Stimulated activated CD4-positive, alpha-beta T cell treated with anti-CD3 and anti-CD28 coated beads, Interleukin-2, amount 100 ng/mL, for 24 hours (primary cell): ENCODE measurements at regions not wholly inside any gene's neighbourhood (a gene's known extent, or its start where the extent isn't known, plus 50 kb on each side); places are given as distances from the start of the nearest gene placed in this dataset.
"Not testable (repeated sequence)": the region's sequence is repeated elsewhere in the genome, so short reads cannot be mapped to it uniquely, and the experiment has no call there.

Experiments
- DNase-seq, 2 donors: peaks; one replicate each; pipeline ENCODE4 v3.0.0-alpha.2; 2020

- DNase-seq, result no peak
Measured at GRCh38 chr1:79501153-79501552, 494.6 kb upstream of the ADGRL4 start.

DNA sequence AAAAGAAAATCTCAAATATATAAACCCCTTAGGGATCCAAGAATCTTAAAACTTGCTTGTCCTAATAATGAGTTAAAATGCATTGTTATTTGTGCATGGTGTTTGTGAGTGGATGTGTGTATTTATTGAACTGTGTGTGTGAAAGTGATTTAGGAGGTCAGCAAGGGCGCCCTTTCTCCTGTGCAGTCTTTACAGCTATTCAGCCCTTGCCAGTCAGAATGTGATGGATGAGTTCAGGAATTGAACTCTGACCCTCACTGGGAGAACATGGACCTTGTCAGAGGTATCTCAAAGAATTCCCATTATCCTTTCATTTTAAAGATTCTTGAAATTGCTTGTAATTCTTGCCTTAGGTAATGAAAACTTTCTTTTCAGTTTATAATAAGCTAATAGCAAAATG lies 493.0 kb upstream of the ADGRL4 start:
- DNase-seq, result no peak

GRCh38 chr1:79497193-79497773 lies 490.8 kb upstream of the ADGRL4 start:
- DNase-seq, result no peak

GRCh38 chr1:79496129-79496528 lies 489.6 kb upstream of the ADGRL4 start:
- DNase-seq, result no peak

DNA sequence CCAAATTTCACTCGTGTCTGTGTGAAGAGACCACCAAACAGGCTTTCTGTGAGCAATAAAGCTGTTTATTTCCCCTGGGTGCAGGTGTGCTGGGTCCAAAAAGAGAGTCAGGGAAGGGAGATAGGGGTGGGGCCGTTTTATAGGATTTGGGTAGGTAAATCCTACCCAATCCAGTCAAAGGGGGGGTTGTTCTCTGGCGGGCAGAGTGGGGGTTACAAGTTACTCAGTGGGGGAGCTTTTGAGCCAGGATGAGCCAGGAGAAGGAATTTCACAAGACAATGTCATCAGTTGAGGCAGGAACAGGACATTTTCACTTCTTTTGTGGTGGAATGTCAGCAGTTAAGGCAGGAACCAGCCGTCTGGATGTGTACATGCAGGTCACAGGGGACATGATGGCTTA lies 487.2 kb upstream of the ADGRL4 start:
- not testable (repeated sequence) for DNase-seq

GRCh38 chr1:79488572-79489121 lies 482.1 kb upstream of the ADGRL4 start:
- DNase-seq, result not testable (repeated sequence)

DNA sequence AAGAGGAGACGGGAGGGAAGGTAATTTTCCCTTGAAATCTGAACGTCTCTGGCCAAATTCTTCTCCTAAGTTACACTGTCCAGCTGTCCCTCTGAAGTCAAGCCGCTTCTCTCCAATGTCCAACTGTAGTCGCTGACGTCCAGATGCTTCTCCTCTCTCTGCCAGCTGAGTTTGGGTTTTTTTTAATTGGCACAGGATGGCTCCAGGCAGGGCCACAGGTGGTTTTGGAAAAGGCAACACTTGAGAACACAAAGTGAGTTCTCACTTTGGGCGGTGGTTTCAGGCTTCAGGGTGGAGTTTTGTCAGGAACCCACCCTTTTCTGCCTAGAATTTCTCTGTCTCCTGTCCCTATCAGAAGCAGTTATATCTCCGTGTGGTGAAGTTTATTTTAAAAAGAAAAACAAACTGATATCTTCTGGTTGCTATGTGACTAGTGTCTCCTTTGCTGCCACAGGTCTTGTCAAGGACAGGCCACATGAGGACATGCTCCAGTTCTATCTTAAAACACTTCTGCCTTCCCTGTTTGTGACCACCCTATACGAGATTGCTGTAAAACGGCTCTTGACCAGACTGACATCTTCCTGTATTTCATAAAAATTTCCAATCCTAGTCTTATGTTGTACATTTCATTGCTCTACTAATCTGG lies 472.3 kb upstream of the ADGRL4 start:
- DNase-seq, result no peak

DNA sequence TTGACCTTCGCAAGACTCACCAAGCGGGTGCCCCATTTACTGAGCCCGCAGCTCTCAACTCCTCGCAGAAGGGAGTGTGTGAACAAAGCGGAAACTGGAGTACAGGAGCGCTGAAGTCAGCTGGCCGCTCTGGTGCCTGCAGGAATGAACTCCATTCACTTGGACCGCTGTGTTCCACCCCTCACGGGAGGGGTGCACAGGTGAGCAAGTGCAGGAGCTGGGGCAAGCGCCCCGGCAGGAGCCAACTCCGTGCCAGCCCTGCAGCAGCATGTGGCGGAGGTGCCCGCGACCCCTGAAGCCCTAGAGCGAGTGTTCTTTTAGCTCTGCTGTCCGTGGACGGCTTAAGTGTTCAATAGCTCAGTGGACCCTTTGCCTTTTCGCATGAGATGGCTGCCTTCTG lies 471.6 kb upstream of the ADGRL4 start:
- DNase-seq, result no peak

GRCh38 chr1:79472067-79472656 lies 465.6 kb upstream of the ADGRL4 start:
- DNase-seq, result no peak

DNA sequence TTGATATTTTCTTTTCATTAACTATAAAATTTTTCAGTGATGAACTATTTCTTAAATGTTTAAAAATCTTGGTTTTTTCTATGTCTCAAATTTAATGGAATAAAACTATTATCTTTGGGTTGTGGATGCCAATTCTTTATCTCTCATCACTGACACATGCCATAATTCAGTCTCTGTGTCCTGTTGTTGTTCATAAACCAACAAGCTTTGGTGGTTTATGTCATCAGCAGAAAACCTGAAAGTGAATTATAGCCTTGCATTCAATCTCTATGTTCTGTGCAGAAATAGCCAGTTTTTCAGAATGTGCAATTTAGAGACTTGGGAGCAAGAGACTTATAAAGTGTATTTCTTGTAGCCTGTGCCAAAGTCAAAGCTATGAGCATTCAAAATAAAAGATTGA lies 462.6 kb upstream of the ADGRL4 start:
- DNase-seq, result no peak

GRCh38 chr1:79460773-79461436 lies 454.4 kb upstream of the ADGRL4 start:
- DNase-seq, result no peak

DNA sequence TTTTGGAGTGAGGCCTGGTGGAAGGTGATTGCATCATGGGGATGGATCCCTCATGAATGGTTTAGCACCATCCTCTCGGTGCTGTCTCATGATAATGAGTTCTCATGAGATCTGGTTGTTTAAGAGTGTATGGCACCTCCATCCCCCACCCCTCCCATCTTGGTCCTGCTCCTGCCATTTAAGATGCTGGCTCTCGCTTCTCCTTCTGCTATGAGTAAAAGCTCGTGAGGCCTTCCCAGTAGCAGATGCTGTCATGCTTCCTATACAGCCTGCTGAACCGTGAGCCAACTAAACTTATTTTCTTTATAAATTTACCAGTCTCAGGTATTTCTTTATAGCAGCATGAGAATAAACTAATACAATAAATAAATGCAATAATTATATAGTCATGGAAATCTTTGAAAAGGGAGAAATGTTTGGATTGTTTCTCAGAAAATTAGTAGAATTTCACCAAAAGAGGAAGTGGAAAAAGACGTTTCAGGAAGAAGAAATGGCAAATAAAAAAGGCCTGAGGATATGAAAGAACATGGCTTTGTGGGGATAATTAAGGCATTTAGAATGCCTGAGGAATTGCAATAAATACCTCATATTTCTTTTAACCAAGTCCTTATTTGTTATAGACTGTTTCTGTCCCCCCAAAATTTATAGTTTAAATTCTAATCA lies 451.2 kb upstream of the ADGRL4 start:
- DNase-seq, result no peak

GRCh38 chr1:79448426-79448825 lies 441.9 kb upstream of the ADGRL4 start:
- no peak for DNase-seq

DNA sequence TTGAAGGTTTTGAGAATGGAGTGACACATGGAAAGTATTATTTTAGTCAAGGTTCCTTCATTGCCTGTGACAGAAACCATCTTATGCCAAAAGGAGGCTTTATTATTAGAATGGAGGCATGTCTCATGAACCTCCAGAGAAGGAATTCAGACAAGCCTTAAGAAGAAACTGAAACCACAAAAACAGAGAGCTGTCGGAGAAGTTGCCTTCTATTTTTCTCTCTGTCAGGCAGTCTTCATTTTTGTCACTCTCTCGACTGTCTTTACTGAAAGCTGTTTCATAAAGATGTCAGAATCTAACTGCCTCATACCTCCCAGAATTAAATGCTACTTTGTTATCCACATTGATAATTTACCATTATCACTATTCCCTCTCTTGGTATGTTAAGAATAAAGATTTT lies 434.7 kb upstream of the ADGRL4 start:
- DNase-seq, result no peak

- no peak for DNase-seq
Measured at GRCh38 chr1:79437540-79437939, 431.0 kb upstream of the ADGRL4 start.

- DNase-seq, result no peak
Measured at GRCh38 chr1:79431340-79431739, 424.8 kb upstream of the ADGRL4 start.

DNA sequence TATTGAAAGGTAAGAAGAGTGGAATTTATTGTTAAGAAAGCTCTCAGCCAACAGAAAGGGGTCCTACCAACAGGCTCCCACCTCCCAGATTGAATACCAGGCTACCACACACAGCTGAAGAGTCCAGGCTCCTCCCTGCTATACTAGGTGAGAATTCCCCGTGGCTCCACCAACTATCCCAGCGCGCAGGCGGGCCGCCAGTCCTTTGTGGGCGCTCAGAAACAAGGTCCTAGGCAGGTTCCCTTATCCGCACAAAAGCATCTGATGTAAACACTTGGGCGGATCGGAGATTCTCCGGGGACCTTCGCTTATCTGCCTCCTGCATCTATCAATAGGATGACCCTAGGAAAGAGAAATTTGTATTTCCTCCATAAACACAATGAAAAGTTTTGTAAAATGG lies 423.9 kb upstream of the ADGRL4 start:
- DNase-seq, result no peak

- DNase-seq, result no peak
Measured at GRCh38 chr1:79422726-79423125, 416.2 kb upstream of the ADGRL4 start.

- DNase-seq, result no peak
Measured at GRCh38 chr1:79398501-79398900, 392.0 kb upstream of the ADGRL4 start.

DNA sequence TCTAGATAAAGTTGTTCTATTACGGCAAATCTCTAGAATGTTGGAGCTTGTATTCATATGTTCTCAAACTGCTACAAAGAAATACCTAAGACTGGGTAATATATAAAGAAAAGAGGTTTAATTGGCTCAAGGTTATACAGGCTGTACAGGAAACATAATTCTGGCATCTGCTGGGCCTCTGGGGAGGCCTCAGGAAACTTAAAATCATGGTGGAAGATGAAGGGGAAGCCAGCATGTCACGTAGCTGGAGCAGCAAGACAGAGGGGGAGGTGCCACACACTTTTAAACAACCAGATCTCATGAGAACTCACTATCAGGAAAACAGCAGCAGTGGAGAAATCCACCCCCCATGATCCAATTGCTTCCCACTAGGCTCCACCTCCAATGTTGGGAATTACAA lies 390.4 kb upstream of the ADGRL4 start:
- no peak for DNase-seq

DNA sequence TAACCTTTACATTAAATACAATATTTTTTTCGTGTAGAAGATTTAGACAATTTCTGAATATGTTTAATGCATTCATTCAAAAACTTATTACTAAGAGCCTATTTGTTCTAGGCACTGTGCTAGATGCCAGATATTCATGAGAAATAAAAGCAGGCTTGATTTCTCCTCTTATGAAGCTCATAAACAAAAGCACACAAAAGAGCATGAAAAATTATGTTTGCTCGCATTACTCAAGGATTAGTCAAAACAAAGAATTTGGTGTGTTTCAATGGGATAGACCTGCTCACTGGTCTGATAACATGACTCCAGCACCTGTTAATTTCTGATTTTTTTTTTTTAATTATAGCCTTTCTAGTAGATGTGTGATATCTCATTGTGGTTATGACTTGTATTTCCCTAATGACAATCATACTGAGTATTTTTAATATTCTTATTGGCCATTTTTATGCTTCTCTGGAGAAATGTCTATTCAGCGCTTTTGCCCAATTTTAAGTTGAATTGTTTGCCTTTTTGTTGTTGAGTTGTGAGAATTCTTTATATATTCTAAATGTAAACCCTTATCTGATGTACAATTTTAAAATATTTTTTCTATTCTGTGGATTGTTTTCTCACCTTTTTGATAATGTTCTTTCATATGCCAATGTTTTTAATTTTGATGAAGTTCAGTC lies 382.3 kb upstream of the ADGRL4 start:
- no peak for DNase-seq

DNA sequence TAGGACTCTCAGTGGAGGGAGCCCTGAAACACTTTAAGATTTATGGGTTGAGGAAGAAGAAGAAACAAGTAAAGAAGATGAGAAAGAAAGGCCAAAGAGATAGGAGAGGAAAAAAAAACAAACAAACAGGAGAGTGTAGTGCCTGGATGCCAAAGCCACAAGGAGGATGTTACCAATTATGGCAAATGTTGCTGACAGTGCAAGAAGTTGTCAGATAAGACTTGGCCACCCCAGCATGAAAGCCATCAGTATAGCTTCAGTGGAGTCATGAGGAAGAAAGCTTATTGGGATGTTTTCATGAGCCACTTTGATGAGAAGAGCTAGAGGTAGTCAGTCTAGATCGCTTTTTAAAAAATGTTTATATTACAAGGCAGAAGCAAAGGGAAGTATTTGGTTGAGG lies 380.2 kb upstream of the ADGRL4 start:
- DNase-seq, result no peak

- no peak for DNase-seq
Measured at GRCh38 chr1:79380078-79380477, 373.5 kb upstream of the ADGRL4 start.
